Retina (tissue), 1 donor: ENCODE measurements at regions not wholly inside any gene's neighbourhood (a gene's known extent, or its start where the extent isn't known, plus 50 kb on each side); places are given as distances from the start of the nearest gene placed in this dataset.
"Not testable (repeated sequence)": the region's sequence is repeated elsewhere in the genome, so short reads cannot be mapped to it uniquely, and the experiment has no call there.

Experiments used
- DNase-seq: peaks from one replicate; pipeline ENCODE4 v3.0.0-alpha.2; 2016

- DNase-seq = no peak
Observed at GRCh38 chr6:115798229-115798628, 262.5 kb downstream of the FRK start.

- DNase-seq = peak; percentile 18
Observed at GRCh38 chr6:115796829-115797228, 263.9 kb downstream of the FRK start.

- no peak for DNase-seq
Observed at GRCh38 chr6:115796061-115796460, 264.6 kb downstream of the FRK start.

- no peak for DNase-seq
Observed at GRCh38 chr6:115783402-115784061, 277.2 kb downstream of the FRK start.

GRCh38 chr6:115782612-115783011 lies 278.1 kb downstream of the FRK start:
- no peak for DNase-seq

- DNase-seq = no peak
Observed at GRCh38 chr6:115773741-115774140, 286.9 kb downstream of the FRK start.

- DNase-seq = no peak
Observed at GRCh38 chr6:115770851-115771250, 289.8 kb downstream of the FRK start.

GRCh38 chr6:115768500-115768899 lies 292.2 kb downstream of the FRK start:
- no peak for DNase-seq

GRCh38 chr6:115767931-115768330 lies 292.8 kb downstream of the FRK start:
- no peak for DNase-seq

- peak; percentile 59 for DNase-seq
Observed at GRCh38 chr6:115766745-115767462, 293.8 kb downstream of the FRK start.

- no peak for DNase-seq
Observed at GRCh38 chr6:115765966-115766365, 294.7 kb downstream of the FRK start.

- DNase-seq = no peak
Observed at GRCh38 chr6:115759051-115759450, 301.6 kb downstream of the FRK start.

GRCh38 chr6:115753446-115753845 lies 307.2 kb downstream of the FRK start:
- DNase-seq = no peak

- no peak for DNase-seq
Observed at GRCh38 chr6:115750946-115751345, 309.7 kb downstream of the FRK start.

GRCh38 chr6:115750292-115750691 lies 310.4 kb downstream of the FRK start:
- no peak for DNase-seq

- DNase-seq = no peak
Observed at GRCh38 chr6:115747719-115748118, 313.0 kb downstream of the FRK start.

GRCh38 chr6:115746583-115746982 lies 314.1 kb downstream of the FRK start:
- DNase-seq = not testable (repeated sequence)

- no peak for DNase-seq
Observed at GRCh38 chr6:115740907-115741306, 319.8 kb downstream of the FRK start.

- DNase-seq = no peak
Observed at GRCh38 chr6:115735610-115736009, 325.1 kb downstream of the FRK start.

GRCh38 chr6:115733426-115733825 lies 327.3 kb downstream of the FRK start:
- no peak for DNase-seq

GRCh38 chr6:115729036-115729435 lies 331.7 kb downstream of the FRK start:
- no peak for DNase-seq

GRCh38 chr6:115728171-115728570 lies 332.5 kb downstream of the FRK start:
- no peak for DNase-seq

GRCh38 chr6:115721564-115721963 lies 339.1 kb downstream of the FRK start:
- no peak for DNase-seq

GRCh38 chr6:115720900-115721299 lies 339.8 kb downstream of the FRK start:
- no peak for DNase-seq

- no peak for DNase-seq
Observed at GRCh38 chr6:115717472-115717871, 343.2 kb downstream of the FRK start.
